B cell (primary cell): ENCODE measurements at regions not wholly inside any gene's neighbourhood (a gene's known extent, or its start where the extent isn't known, plus 50 kb on each side); places are given as distances from the start of the nearest gene placed in this dataset.

ENCODE experiments used
- ATAC-seq: fragments of 200-7000 bp; cut with Tn5 transposase; one replicate; pipeline ENCODE4 v1.10.0; 2021; ENCODE audit warnings: low read depth, mild to moderate bottlenecking, moderate number of reproducible peaks, moderate library complexity
- CTCF ChIA-PET: fragments of 350-600 bp; sonication (Branson Sonifier 250); formaldehyde crosslinking; loops from one replicate; lab custom pipeline; 2021; ENCODE audit warnings: antibody characterized with exemption, inconsistent platforms; lab: Charles Lee
- POLR2A ChIA-PET: fragments of 350-600 bp; sonication (Branson Sonifier 250); formaldehyde crosslinking; loops from one replicate; lab custom pipeline; 2021; ENCODE audit warnings: antibody characterized with exemption; lab: Charles Lee
- DNase-seq: peaks from one replicate; pipeline ENCODE4 v3.0.0; 2013
- H2AFZ ChIP-seq: 2 replicates; pipeline ENCODE4 v1.6.1; 2012; ENCODE audit warnings: mild to moderate bottlenecking, low read depth, low read length; ENCODE audit not compliant: insufficient read depth, poor library complexity, severe bottlenecking
- H3K27ac ChIP-seq, 2 donors: 1 replicate in 1 of 2; 2 replicates in 1 of 2; pipeline ENCODE4 v1.5.1; 2012 to 2013; ENCODE audit warnings: low read length in 2 of 2, mild to moderate bottlenecking in 2 of 2, moderate library complexity in 1 of 2
- H3K27me3 ChIP-seq, 4 experiments: fragments of 200-600 bp in 1 of 4; sonication (generic) in 1 of 4; replicated peaks in 1 of 4; 1 replicate in 2 of 4; 2 replicates in 2 of 4; pipeline versions ENCODE4 v1.6.1 to v1.7.0; 2013 to 2016; ENCODE audit warnings: low read length in 3 of 4, mild to moderate bottlenecking in 2 of 4, mixed read lengths in 1 of 4, moderate library complexity in 1 of 4; ENCODE audit not compliant: insufficient read depth in 4 of 4, control insufficient read depth in 3 of 4; ENCODE audit errors: control extremely low read depth in 1 of 4
- H3K36me3 ChIP-seq, 2 experiments: replicated peaks in 1 of 2; 1 replicate in 1 of 2; 2 replicates in 1 of 2; pipeline versions ENCODE4 v1.6.1 to v1.7.1; 2013; ENCODE audit warnings: low read length in 1 of 2; ENCODE audit not compliant: insufficient read depth in 2 of 2, control insufficient read depth in 1 of 2; ENCODE audit errors: control extremely low read depth in 1 of 2, extremely low read depth in 1 of 2
- H3K4me1 ChIP-seq, 2 donors: fragments of 200-600 bp in 1 of 2; sonication (generic) in 1 of 2; 1 replicate in 1 of 2; 2 replicates in 1 of 2; pipeline versions ENCODE4 v1.5.1 to v1.6.1; 2013 to 2017; ENCODE audit warnings: low read length in 2 of 2; ENCODE audit not compliant: control insufficient read depth in 2 of 2, insufficient read depth in 2 of 2
- H3K4me2 ChIP-seq: replicated peaks from 2 replicates; pipeline ENCODE3; 2012; ENCODE audit warnings: mild to moderate bottlenecking, low read depth, low read length; ENCODE audit not compliant: poor library complexity, severe bottlenecking
- H3K4me3 ChIP-seq, 5 experiments: fragments of 200-600 bp in 1 of 5; sonication (generic) in 1 of 5; 1 replicate in 3 of 5; 2 replicates in 2 of 5; pipeline versions ENCODE4 v1.5.1 to v1.7.0; 2011 to 2016; ENCODE audit warnings: low read length in 4 of 5, mild to moderate bottlenecking in 4 of 5, low read depth in 2 of 5, control low read depth in 1 of 5, moderate library complexity in 1 of 5; ENCODE audit not compliant: insufficient read depth in 1 of 5; ENCODE audit errors: control extremely low read depth in 1 of 5, extremely low read depth in 1 of 5
- H3K79me2 ChIP-seq: fragments of 200-600 bp; sonication (generic); one replicate; pipeline ENCODE4 v1.6.0; 2016; ENCODE audit warnings: low read length; ENCODE audit not compliant: control insufficient read depth, insufficient read depth
- H3K9ac ChIP-seq: fragments of 200-600 bp; sonication (generic); 2 replicates; pipeline ENCODE4 v1.6.1; 2017; ENCODE audit warnings: mild to moderate bottlenecking, low read length, moderate library complexity
- H3K9me3 ChIP-seq, 3 donors: one replicate each; pipeline versions ENCODE4 v1.6.1 to v1.7.1; 2013; ENCODE audit warnings: low read length in 2 of 3; ENCODE audit not compliant: control insufficient read depth in 2 of 3, insufficient read depth in 1 of 3; ENCODE audit errors: control extremely low read depth in 1 of 3
- H4K20me1 ChIP-seq: 2 replicates; pipeline ENCODE4 v1.6.0; 2012; ENCODE audit warnings: mild to moderate bottlenecking, low read length; ENCODE audit not compliant: insufficient read depth, control insufficient read depth, poor library complexity, severe bottlenecking
- H3K27ac Mint-ChIP-seq: one replicate; pipeline ENCODE4 v1.8.0; 2021; ENCODE audit warnings: mixed read lengths
- H3K27me3 Mint-ChIP-seq: one replicate; pipeline ENCODE4 v1.8.0; 2021; ENCODE audit warnings: mixed read lengths
- H3K4me1 Mint-ChIP-seq: one replicate; pipeline ENCODE4 v1.8.0; 2021; ENCODE audit warnings: mixed read lengths
- H3K4me3 Mint-ChIP-seq: one replicate; pipeline ENCODE4 v1.8.0; 2021; ENCODE audit warnings: mixed read lengths
- H3K9me3 Mint-ChIP-seq: one replicate; pipeline ENCODE4 v1.8.0; 2022; ENCODE audit warnings: mixed read lengths; ENCODE audit not compliant: insufficient read depth
- EZH2 ChIP-seq: IDR thresholded peaks from 2 replicates; pipeline ENCODE4 v1.6.1; 2012; ENCODE audit warnings: borderline replicate concordance, low read depth, mild to moderate bottlenecking, moderate library complexity, low read length; ENCODE audit not compliant: insufficient read depth, poor library complexity, severe bottlenecking
- WGBS: methylation state at CpG from one replicate; pipeline ENCODE4 v1.1.5; 2013; ENCODE audit warnings: missing lambda C conversion rate; ENCODE audit not compliant: insufficient coverage; 5-methylcytosine and 5-hydroxymethylcytosine counted together
- intact Hi-C: fragments of 100-400 bp; cut with micrococcal nuclease; formaldehyde crosslinking; loops from one replicate; pipeline ENCODE4 v1.10.0; 2022
- TF ChIP-seq, protein P1 (sequence below): fragments of 200-600 bp; IDR thresholded peaks from one replicate; pipeline ENCODE4 v1.8.0; 2022; ENCODE audit warnings: antibody characterized with exemption, mild to moderate bottlenecking

DNA sequence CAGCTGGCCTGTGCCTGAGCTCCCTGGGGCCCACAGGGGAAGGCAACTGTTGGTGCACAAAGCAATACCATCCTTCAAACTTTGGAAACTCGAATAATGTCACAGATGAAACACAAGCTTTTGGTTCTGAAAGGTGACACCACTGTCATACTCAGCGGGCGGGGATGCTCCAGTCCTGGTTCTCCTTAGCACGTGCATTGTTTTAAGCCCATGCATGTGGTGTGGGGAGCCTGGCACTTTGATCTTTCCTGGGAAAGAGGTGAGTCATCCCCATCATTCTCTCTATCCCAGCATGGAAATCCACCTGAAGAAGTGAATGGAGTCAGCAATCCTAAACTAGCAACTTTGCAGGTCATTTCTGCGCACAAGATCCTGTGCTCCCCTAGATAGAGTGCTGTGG is 119.6 kb downstream of the GLRX3 start:
- Histone ChIP-seq H3K9me3 (peaks cover 0 to 8% (median 0%) of the 10 kb centered on the region in 3 donors), H3K9ac (no peak overlapping the region), H3K27me3 (no peaks in the 10 kb centered on the region), H3K36me3 (no peaks in the 10 kb centered on the region), H3K27ac (no peak overlapping the region), H3K4me3 (no peak overlapping the region), H2AFZ (no peak overlapping the region), H4K20me1 (no peaks in the 10 kb centered on the region), H3K4me2 (no peak overlapping the region), H3K79me2 (no peaks in the 10 kb centered on the region), H3K4me1 (no peaks in the 10 kb centered on the region)
- 20% methylated on average over 1 of the region's 5 CpGs for WGBS
- TF ChIP-seq, protein P1, sequence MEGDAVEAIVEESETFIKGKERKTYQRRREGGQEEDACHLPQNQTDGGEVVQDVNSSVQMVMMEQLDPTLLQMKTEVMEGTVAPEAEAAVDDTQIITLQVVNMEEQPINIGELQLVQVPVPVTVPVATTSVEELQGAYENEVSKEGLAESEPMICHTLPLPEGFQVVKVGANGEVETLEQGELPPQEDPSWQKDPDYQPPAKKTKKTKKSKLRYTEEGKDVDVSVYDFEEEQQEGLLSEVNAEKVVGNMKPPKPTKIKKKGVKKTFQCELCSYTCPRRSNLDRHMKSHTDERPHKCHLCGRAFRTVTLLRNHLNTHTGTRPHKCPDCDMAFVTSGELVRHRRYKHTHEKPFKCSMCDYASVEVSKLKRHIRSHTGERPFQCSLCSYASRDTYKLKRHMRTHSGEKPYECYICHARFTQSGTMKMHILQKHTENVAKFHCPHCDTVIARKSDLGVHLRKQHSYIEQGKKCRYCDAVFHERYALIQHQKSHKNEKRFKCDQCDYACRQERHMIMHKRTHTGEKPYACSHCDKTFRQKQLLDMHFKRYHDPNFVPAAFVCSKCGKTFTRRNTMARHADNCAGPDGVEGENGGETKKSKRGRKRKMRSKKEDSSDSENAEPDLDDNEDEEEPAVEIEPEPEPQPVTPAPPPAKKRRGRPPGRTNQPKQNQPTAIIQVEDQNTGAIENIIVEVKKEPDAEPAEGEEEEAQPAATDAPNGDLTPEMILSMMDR, result no peak
- no peak for TF ChIP-seq EZH2
- H3K27ac Mint-ChIP-seq, result no peak overlapping the region
- CTCF ChIA-PET, result no interaction called here
- H3K27me3 Mint-ChIP-seq, result no peaks in the 10 kb centered on the region
- POLR2A ChIA-PET, result no interaction called here
- H3K4me3 Mint-ChIP-seq, result no peak overlapping the region
- no peak for ATAC-seq
- DNase-seq, result no peak
- no peaks in the 10 kb centered on the region for H3K9me3 Mint-ChIP-seq
- no peaks in the 10 kb centered on the region for H3K4me1 Mint-ChIP-seq
- intact Hi-C loops, result no loop called here

DNA sequence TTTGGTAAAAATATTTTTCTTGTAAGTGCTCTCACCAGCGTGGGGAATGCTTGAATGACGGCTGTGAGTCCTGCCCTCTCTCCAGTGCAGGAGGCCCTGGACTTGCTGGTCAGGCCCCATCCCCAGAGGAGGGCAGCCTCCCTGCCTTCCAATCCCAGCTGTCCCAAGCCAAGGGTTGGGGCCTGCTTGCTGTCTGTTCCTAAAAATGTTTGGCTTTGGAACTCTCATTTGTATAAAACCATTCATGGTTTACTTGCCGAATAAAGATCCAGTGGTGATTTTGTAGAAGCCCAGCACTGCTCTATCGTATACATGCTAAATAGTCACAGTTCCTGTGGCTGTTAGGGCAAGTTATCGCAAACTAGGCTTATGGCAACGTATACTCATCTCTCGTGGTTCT is 121.7 kb downstream of the GLRX3 start:
- TF ChIP-seq, protein P1, result no peak
- no peak for TF ChIP-seq EZH2
- H3K27ac ChIP-seq, result no peak overlapping the region
- WGBS, result 96% methylated on average over 7 of the region's 7 CpGs
- H3K79me2 ChIP-seq, result no peaks in the 10 kb centered on the region
- ChIA-PET CTCF (no interaction called here), POLR2A (no interaction called here)
- no peaks in the 10 kb centered on the region for H3K9me3 Mint-ChIP-seq
- DNase-seq, result no peak
- no peaks in the 10 kb centered on the region for H3K4me1 ChIP-seq
- H3K4me1 Mint-ChIP-seq, result no peaks in the 10 kb centered on the region
- H3K36me3 ChIP-seq, result no peaks in the 10 kb centered on the region
- peaks cover 0 to 15% (median 0%) of the 10 kb centered on the region in 3 donors for H3K9me3 ChIP-seq
- intact Hi-C loops, result no loop called here
- no peak overlapping the region for H3K4me2 ChIP-seq
- H3K27me3 Mint-ChIP-seq, result no peaks in the 10 kb centered on the region
- ATAC-seq, result no peak
- no peaks in the 10 kb centered on the region for H3K27me3 ChIP-seq
- H4K20me1 ChIP-seq, result no peaks in the 10 kb centered on the region
- H3K4me3 Mint-ChIP-seq, result no peak overlapping the region
- no peak overlapping the region for H3K27ac Mint-ChIP-seq
- H3K9ac ChIP-seq, result no peak overlapping the region
- no peak overlapping the region for H3K4me3 ChIP-seq
- no peak overlapping the region for H2AFZ ChIP-seq
